GM12892 (cell line): ENCODE measurements at regions not wholly inside any gene's neighbourhood (a gene's known extent, or its start where the extent isn't known, plus 50 kb on each side); places are given as distances from the start of the nearest gene placed in this dataset.

Source experiments
- DNase-seq: peaks from one replicate; pipeline ENCODE4 v3.0.0; 2011; ENCODE audit not compliant: insufficient read length
- FAIRE-seq: peaks from 2 replicates; lab custom pipeline; 2011; peaks lifted over from hg19 to GRCh38; lab: Jason Lieb, UNC
- POLR2A ChIP-seq: IDR thresholded peaks from 2 replicates; pipeline ENCODE4 v1.6.1; 2011; ENCODE audit warnings: low read depth, low read length, control low read depth
- POLR2AphosphoS5 ChIP-seq: IDR thresholded peaks from 2 replicates; pipeline ENCODE4 v1.6.1; 2011; ENCODE audit warnings: low read depth, low read length, control low read depth
- TAF1 ChIP-seq: IDR thresholded peaks from 2 replicates; pipeline ENCODE4 v1.6.1; 2011; ENCODE audit warnings: low read depth, mild to moderate bottlenecking, control low read depth, low read length, borderline replicate concordance

DNA sequence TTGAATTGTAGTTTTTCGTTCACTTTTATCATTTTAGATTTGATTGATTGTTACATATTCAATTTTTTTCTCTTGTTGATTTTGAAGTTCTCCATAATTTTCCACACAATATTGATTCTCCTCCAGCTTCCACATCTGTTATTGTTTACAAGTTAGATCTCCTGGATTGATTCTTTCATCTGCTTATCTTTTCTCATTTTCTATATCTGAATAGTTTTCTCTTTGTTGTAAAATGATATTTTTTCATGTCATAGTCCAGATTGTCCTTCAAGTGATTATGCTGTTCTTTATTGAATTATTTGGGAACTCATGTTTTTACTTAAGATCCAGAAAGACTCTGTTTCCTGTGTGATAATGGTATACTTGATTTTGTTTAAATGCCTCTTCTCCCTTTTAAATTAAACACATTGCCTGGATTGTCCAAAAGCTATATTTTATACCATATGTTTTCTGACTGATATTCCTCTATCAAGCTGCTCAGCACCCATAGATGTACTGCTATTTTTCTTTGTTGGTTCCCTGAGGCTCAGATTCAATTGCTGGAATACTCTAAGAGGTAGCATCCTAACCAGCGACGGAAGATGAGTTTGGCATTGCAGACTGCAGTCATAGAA is 206.6 kb upstream of the PRR16 start:
- TF ChIP-seq POLR2AphosphoS5 (no peak), TAF1 (no peak), POLR2A (no peak)
- DNase-seq (no peak), FAIRE-seq (no peak)

DNA sequence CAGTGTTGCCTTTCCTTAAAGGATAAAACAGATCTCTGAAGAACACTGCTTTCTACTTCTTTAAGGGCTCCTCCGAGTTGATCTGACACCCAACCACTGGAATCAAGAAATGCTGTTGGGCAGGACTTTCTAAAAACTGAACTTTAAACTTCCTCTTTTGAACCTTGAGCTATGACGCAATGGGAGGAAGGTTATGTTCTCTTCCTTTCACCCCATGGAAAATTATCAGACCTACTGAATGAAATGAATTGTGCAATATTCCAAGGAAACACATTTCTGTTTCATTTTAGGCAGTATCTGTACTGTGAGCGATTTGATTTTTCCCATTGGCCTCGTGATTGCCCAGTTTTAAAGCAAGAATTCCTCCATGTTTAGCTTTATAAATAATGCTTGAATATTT is 206.0 kb upstream of the PRR16 start:
- no peak for FAIRE-seq
- TF ChIP-seq POLR2AphosphoS5 = no peak
- no peak for TF ChIP-seq POLR2A
- TF ChIP-seq TAF1 = no peak
- no peak for DNase-seq

DNA sequence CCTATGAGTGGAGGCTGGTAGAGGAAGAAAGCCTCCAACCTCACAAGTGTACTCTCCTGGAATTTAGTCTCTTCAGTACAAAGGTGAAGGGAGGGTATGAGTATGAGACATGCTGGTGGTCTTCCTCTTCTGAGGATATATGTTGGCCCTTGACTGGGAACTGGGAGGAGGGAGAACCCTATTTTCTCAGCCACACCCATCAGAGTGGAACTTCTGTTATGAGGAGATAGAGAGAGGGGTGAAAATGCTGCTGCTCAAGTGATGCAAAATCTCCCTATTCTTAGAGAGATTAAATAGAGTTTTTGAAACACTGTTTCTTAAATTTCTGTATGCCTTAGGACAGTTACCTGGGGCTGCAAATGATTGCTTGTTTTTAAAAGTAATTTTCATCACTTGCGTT is 203.4 kb upstream of the PRR16 start:
- no peak for FAIRE-seq
- TF ChIP-seq POLR2A (no peak), POLR2AphosphoS5 (no peak), TAF1 (no peak)
- DNase-seq = no peak

DNA sequence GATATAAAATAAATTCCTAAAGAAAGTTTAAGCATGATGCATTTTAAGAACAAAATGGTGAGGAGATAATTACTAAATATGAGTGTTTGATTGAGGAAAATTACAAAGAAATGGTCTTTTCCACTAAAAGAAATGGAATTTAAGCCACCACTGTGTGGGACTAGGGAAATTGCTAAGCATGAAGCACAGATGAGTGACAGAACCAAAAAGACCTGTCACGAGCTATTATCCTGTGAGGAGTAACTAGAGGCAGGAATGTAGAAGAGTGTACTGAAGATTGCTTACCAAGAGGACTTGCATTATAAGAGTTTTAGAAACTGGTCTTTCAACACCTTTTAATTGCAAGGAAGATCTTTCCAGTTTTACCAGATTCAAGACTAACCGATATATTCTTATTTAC is 193.6 kb upstream of the PRR16 start:
- no peak for TF ChIP-seq POLR2A
- no peak for TF ChIP-seq TAF1
- TF ChIP-seq POLR2AphosphoS5 = no peak
- FAIRE-seq (no peak), DNase-seq (no peak)

DNA sequence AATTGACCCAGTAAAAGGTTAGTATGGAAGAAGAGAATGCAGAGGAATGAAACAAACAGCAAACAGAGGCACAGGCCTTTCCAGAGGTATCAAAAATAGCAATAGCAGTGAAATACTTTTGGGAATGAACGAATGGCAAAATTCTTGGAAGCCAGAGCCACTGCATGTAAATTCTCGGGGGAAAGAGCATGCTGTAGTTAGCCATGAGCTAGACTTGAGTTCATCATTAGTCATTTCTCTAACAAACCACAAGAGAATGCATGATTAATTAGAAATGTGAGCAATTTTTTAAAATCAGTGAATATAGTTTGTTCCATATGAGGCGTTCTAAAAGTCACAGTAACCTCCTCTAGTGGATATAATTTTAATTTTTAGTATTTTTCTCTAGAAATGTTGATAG is 170.3 kb upstream of the PRR16 start:
- FAIRE-seq (no peak), DNase-seq (no peak)
- TF ChIP-seq TAF1 (no peak), POLR2A (no peak), POLR2AphosphoS5 (no peak)

DNA sequence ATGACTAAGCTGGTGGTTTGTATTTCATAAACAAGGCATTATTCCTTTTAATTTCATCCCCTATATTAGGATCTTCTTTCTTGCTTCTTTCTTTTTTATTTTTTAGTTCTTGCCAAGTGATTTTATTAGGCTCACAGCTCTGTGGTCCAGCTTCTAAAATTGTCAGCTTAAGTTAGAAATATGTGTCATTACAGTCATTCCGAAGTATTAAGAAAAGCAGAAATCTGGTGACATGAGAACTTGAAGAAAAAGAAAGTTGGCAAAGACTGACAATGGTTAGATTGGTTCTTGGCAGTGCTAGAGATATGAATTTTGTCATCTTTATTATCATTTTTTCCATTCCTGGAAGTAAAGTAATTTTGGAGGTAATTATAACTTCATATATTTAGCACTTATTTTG is 166.5 kb upstream of the PRR16 start:
- DNase-seq = no peak
- FAIRE-seq = no peak
- TF ChIP-seq POLR2A = no peak
- no peak for TF ChIP-seq POLR2AphosphoS5
- TF ChIP-seq TAF1 = no peak

DNA sequence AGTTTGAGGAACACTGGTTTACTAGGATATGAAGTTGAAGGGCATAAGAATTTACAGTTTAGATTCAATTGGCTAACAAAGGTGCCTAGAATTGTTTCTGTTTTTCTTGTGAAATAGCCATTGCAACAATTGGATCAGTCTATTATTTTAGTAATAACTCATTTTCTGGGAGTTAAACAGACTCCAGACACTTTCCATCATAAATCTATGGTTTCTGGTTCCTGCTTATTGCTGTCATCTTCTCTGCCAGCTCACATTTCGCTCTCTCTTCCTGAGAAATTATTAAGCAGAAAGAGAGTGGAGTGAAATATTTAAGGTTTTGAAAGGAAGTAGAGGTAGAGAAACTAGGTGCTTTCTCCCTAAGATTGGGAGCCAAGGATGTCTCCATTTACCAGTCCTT is 165.1 kb upstream of the PRR16 start:
- DNase-seq (no peak), FAIRE-seq (no peak)
- TF ChIP-seq POLR2AphosphoS5 (no peak), TAF1 (no peak), POLR2A (no peak)

DNA sequence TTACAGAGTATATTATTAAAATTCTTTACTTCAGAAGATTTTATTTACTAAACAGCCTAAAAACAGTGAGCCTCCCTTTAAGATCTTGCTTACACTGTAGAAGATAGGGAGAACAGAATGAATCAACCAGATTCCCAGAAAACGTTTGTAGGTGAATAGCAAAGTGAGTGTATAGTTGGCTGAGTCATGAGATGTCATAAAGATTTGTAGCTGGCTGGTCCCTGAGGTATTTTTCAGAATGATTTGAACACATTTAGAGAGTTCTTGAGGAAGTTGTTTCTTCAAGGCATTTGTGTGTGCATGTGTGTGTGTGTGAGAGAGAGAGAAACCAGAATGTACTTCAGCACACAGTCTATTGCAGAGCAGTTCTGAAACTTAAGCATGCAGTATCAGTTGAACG is 159.4 kb upstream of the PRR16 start:
- TF ChIP-seq POLR2A = no peak
- TF ChIP-seq POLR2AphosphoS5 = no peak
- no peak for TF ChIP-seq TAF1
- FAIRE-seq (no peak), DNase-seq (no peak)

DNA sequence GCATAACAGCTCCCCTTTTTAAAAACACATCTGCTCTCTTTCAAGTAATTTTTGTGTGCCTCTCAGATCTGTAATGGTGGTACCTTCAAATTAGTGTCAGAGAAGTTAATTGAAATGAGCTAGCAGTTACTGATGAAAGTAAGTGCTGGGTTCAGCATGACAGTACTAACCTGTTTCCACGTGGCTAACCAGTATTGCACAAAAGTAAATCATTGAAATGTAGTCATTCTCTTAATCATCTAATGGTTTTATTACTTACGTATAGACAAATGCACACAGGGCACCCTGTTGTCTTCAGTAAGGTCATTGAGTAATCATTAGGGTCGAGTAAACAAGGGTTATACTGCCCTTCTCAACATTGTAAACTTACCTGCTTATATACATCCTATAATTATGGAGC is 157.8 kb upstream of the PRR16 start:
- no peak for DNase-seq
- FAIRE-seq = no peak
- no peak for TF ChIP-seq POLR2A

DNA sequence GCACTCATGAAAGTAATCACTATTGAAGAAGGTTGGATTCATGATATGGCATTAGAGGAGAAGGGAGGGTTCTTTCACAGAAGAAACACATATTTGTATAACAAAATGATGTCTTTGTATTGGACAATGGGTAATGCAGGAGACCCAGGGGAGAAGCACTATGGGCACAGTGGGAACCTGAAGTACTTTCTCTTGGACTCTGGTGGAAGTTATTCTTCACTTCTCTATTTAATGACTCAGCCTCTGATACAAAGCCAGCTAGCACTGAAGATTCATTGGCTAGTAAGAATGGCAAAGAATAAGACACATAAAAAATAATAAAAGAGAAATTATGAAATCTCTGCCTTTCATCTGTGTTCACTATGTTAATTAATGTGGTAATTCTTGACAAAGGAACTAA is 149.9 kb upstream of the PRR16 start:
- no peak for FAIRE-seq
- DNase-seq = no peak
- no peak for TF ChIP-seq TAF1
- TF ChIP-seq POLR2A = no peak
- no peak for TF ChIP-seq POLR2AphosphoS5

DNA sequence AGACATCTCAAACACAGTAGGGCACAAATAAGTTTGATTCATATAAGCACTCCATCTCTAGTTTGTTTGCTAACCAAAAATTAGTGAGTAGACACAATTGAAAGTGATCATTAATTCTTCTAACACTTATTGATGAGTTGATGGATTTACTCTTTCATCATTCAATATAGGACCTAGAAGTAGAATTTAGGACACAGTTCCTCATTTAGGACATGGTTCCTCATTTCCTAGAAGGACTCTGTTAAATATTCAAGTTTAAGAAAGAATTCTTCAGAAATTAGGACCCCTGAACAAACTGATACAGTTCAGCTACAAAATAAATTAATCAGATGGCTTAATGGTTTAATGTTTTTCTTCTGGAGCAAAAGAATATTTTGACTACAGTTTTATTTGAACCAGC is 143.5 kb upstream of the PRR16 start:
- FAIRE-seq = no peak
- no peak for DNase-seq
- TF ChIP-seq POLR2AphosphoS5 (no peak), TAF1 (no peak), POLR2A (no peak)

DNA sequence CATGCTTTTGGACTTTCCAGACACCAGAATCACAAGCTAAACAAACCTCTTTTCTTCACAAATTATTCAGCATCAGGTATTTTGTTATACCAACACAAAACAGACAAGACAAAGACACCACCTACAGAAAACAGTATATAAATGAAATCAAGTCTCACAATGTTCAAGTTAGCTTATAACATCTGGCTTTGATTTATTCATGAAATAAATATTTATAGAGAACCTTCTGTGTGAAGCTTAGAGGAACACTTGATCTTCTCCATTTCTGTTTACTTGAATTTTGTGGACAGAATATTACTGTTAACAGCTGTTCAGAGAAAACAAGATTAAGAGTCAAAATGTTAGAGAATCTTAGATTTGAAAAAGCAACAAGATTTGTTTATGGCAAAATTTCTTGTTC is 137.4 kb upstream of the PRR16 start:
- no peak for TF ChIP-seq TAF1
- DNase-seq (no peak), FAIRE-seq (no peak)

DNA sequence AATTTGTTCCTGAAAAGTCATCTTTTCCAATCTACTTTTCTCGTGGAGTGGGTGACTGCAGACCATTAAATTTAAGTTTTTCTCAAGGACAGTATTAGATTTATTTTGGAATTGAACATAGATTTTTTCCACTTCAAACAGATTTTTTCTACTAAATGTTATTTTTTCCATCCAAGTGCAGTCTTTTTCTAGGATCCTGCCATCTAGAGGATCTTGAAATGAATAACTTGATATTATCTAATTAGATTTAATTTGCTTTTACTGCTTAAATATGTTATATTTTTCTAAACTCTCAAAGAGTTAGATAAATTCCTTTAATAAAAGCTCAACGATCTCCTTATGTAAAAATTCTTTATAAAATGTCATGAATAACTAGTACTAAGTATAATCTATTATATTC is 136.9 kb upstream of the PRR16 start:
- DNase-seq (no peak), FAIRE-seq (no peak)
- no peak for TF ChIP-seq POLR2AphosphoS5
- TF ChIP-seq POLR2A = no peak
- TF ChIP-seq TAF1 = no peak

DNA sequence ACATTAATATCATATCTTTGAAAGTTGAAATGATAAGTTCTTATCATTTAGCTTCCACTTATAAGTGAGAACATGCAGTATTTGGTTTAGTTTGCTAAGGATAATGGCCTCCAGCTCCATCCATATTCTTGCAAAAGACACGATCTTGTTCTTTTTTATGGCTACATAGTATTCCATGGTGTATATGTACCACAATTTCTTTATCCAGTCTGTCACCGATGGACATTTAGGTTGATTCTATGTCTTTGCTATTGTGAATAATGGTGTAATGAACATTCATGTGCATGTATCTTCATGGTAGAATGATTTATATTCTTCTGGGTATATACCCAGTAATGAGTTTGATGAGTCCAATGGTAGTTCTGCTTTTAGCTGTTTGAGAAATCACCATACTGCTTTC is 135.0 kb upstream of the PRR16 start:
- FAIRE-seq (no peak), DNase-seq (no peak)
- no peak for TF ChIP-seq TAF1
- no peak for TF ChIP-seq POLR2AphosphoS5
- TF ChIP-seq POLR2A = no peak

DNA sequence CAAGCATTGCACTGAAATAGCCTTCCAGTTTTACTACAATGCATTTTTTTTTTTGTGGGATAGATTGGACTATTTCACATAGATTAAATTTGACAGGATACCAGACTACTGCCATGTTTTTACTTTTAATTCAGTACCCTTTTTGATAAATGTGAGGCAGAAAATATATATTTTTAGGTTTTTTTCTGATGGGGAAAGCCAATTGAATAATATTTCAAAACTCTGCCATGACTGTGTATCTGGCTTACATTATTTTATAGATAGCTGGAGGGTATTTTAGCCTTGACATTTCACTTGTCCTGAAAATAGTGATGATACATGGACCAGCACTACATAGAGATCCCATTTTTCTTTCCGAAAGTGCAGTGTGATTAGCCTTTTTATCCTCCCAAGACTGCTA is 133.5 kb upstream of the PRR16 start:
- no peak for TF ChIP-seq POLR2A
- no peak for TF ChIP-seq TAF1
- TF ChIP-seq POLR2AphosphoS5 = no peak
- FAIRE-seq = no peak
- no peak for DNase-seq
